ENCODE measurements at regions not wholly inside any gene's neighbourhood (a gene's known extent, or its start where the extent isn't known, plus 50 kb on each side); places are given as distances from the start of the nearest gene placed in this dataset.

DNA sequence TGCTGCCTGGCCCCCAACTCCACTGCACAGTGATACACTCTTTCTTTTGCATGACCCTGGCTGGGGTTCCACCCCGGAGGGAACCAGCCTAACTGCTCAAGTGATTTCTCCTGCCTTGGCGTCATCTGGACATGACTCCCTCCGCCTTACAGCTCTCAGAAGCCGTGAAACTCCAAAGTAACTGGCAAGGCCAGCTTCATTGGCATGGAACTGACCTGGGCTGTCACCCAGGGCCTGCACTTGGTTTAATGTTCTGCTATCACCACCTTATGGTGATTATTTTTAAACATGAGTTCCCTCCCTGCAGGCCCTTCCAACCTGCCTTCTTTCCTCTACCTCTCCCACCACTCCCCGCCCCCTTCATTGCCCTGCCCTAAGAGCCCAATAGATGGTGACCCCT is 139.7 kb upstream of the CDH5 start:
- Histone ChIP-seq H3K9ac (ENCODE audit: low read depth, low read length) (no peak overlapping the region), H3K23ac (ENCODE audit: low read depth, low read length) (no peak overlapping the region), H3K4me3 (ENCODE audit: insufficient read depth, low read depth, low read length) (no peak overlapping the region), H3K27ac (ENCODE audit: insufficient read depth, low read length) (no peak overlapping the region), H4K5ac (ENCODE audit: low read depth, low read length) (no peak overlapping the region), H3K9me3 (ENCODE audit: control insufficient read depth, insufficient read depth, low read length) (no peaks in the 10 kb centered on the region), H3K4me1 (ENCODE audit: control insufficient read depth, insufficient read depth, low read length) (peaks cover 12% of the 10 kb centered on the region; the same call in 1 of the 2 replicates), H2AFZ (replicated peaks; ENCODE audit: low read length, poor library complexity) (no peak overlapping the region), H3K56ac (ENCODE audit: extremely low read depth, insufficient read depth, low read length) (no peak overlapping the region), H3K27me3 (ENCODE audit: control insufficient read depth, insufficient read depth, low read length) (peaks cover 11% of the 10 kb centered on the region), H2AK9ac (replicated peaks; ENCODE audit: low read depth, low read length, poor library complexity) (no peak overlapping the region), H3K14ac (replicated peaks; ENCODE audit: low read depth, low read length) (no peak overlapping the region), H3K36me3 (ENCODE audit: control insufficient read depth, insufficient read depth, low read length) (no peaks in the 10 kb centered on the region), H2AK5ac (ENCODE audit: low read depth, low read length) (0 out of 2 replicates have a peak overlapping the region, but pooled peaks have one; percentile 35), H2BK15ac (ENCODE audit: low read depth, low read length) (no peak overlapping the region), H4K20me1 (ENCODE audit: insufficient read depth, low read length) (no peaks in the 10 kb centered on the region), H3K4me2 (ENCODE audit: low read depth, low read length) (no peak overlapping the region), H3K9me1 (ENCODE audit: insufficient read depth, low read length) (peaks cover 12% of the 10 kb centered on the region), H2BK5ac (ENCODE audit: low read depth, low read length, poor library complexity, severe bottlenecking) (no peak overlapping the region), H2BK120ac (ENCODE audit: low read depth, low read length) (no peak overlapping the region), H3K18ac (ENCODE audit: low read depth, low read length) (no peak overlapping the region), H4K91ac (ENCODE audit: insufficient read depth, low read depth, low read length) (no peak overlapping the region), H3K4ac (ENCODE audit: low read depth, low read length) (peak overlapping the region; percentile 40), H2BK20ac (ENCODE audit: low read depth, low read length) (0 out of 2 replicates have a peak overlapping the region, but pooled peaks have one; percentile 47), H4K8ac (ENCODE audit: low read depth in 2 of 2, low read length in 2 of 2) (no peak overlapping the region), H3K79me1 (ENCODE audit: low read depth in 1 of 2, low read length in 2 of 2) (no peaks in the 10 kb centered on the region)
- dilution Hi-C loops (cut with HindIII; ENCODE audit: low sequenced_read_pairs, unreplicated experiment) (no loop called here), in situ Hi-C loops (cut with MboI; ENCODE audit: low sequenced_read_pairs) (no loop called here), intact Hi-C loops (cut with micrococcal nuclease) (no loop called here)
- ATAC-seq (ENCODE audit: low read depth) (no peak), DNase-seq (no peak)
- TF ChIP-seq NFE2L2 (IDR thresholded peaks at IDR 0.05; ENCODE audit: low read depth, low read length) (no peak), POLR2A (IDR thresholded peaks at IDR 0.05; ENCODE audit: low read depth, low read length) (no peak), RAD21 (IDR thresholded peaks at IDR 0.05; ENCODE audit: low read length) (no peak), CHD1 (IDR thresholded peaks at IDR 0.05; ENCODE audit: low read depth, low read length) (no peak), MXI1 (IDR thresholded peaks at IDR 0.05; ENCODE audit: borderline replicate concordance, low read depth, low read length) (no peak), MAFK (IDR thresholded peaks at IDR 0.05; ENCODE audit: low read depth, low read length) (no peak), SMC3 (IDR thresholded peaks at IDR 0.05; ENCODE audit: low read depth, low read length) (no peak), CEBPB (IDR thresholded peaks at IDR 0.05; ENCODE audit: low read depth, low read length) (no peak), FOS (IDR thresholded peaks at IDR 0.05; ENCODE audit: low read depth, low read length) (no peak)
- BruUV-seq (replicated peaks) = no TSS peak
- ChIA-PET POLR2A (ENCODE audit: unreplicated experiment) (no interaction called here), CTCF (no interaction called here)
- WGBS, 2 experiments (ENCODE audit: extremely low coverage in 2 of 2, insufficient read length in 1 of 2) = 94% methylated on average over 5 of the region's 5 CpGs; no CpG with 5 or more reads in 1 of the 2 experiments
